A549 (cell line): ENCODE measurements at regions not wholly inside any gene's neighbourhood (a gene's known extent, or its start where the extent isn't known, plus 50 kb on each side); places are given as distances from the start of the nearest gene placed in this dataset.

Experiments
- ATAC-seq, 2 experiments: fragments of 200-7000 bp in 1 of 2; fragments of >200 bp in 1 of 2; cut with Nextera tagmentation in 1 of 2; cut with Tn5 transposase in 1 of 2; 3 replicates each; pipeline versions ENCODE4 v1.8.0 to v1.9.1; 2018 to 2020; ENCODE audit warnings: mild to moderate bottlenecking in 1 of 2, moderate library complexity in 1 of 2
- CTCF ChIA-PET: fragments of 300-600 bp; sonication (Branson Sonifier 250); formaldehyde crosslinking; extraction: SDS; loops from one replicate; lab custom pipeline; 2021; ENCODE audit warnings: antibody characterized with exemption, inconsistent platforms; lab: Yijun Ruan, JAX
- POLR2A ChIA-PET: fragments of 350-600 bp; formaldehyde crosslinking; extraction: SDS; loops from one replicate; lab custom pipeline; 2021; ENCODE audit warnings: antibody characterized with exemption, inconsistent platforms; lab: Yijun Ruan, JAX
- DNase-seq, 2 experiments: peaks; one replicate each; pipeline versions ENCODE4 v3.0.0 to v3.0.0-alpha.2; 2011 to 2016; ENCODE audit warnings: low read depth in 1 of 2, low spot score in 1 of 2
- FAIRE-seq: peaks from 2 replicates; lab custom pipeline; 2011; peaks lifted over from hg19 to GRCh38; lab: Jason Lieb, UNC
- H3K27ac ChIP-seq, 2 experiments: fragments of >200 bp; sonication (Bioruptor Twin); formaldehyde crosslinking; 3 replicates each; pipeline ENCODE4 v1.5.1; 2016 to 2017
- H3K4me1 ChIP-seq: fragments of >200 bp; sonication (Bioruptor Twin); formaldehyde crosslinking; 3 replicates; pipeline ENCODE4 v1.6.1; 2016
- H3K4me2 ChIP-seq: fragments of >200 bp; sonication (Bioruptor Twin); formaldehyde crosslinking; 3 replicates; pipeline ENCODE4 v1.6.1; 2016
- H3K4me3 ChIP-seq: fragments of >200 bp; sonication (Bioruptor Twin); formaldehyde crosslinking; 3 replicates; pipeline ENCODE4 v1.5.1; 2016
- H3K9me3 ChIP-seq: fragments of >200 bp; sonication (Bioruptor Twin); formaldehyde crosslinking; 3 replicates; pipeline ENCODE4 v1.6.1; 2016
- ATOH8 ChIP-seq: fragments of 250-450 bp; sonication (Bioruptor Pico); IDR thresholded peaks from 2 replicates; pipeline ENCODE4 v1.5.0; 2020; ENCODE audit warnings: low read depth, mild to moderate bottlenecking, moderate library complexity
- CBX2 ChIP-seq: fragments of 200-600 bp; sonication (generic); IDR thresholded peaks from 2 replicates; pipeline ENCODE4 v1.6.1; 2016; ENCODE audit warnings: low read depth, mild to moderate bottlenecking, borderline replicate concordance
- CBX8 ChIP-seq: fragments of 200-600 bp; sonication (generic); IDR thresholded peaks from 2 replicates; pipeline ENCODE4 v1.6.1; 2016
- CEBPB ChIP-seq, 2 experiments: fragments of >200 bp in 1 of 2; sonication (Bioruptor Twin) in 1 of 2; formaldehyde crosslinking in 1 of 2; IDR thresholded peaks; 2 replicates each; pipeline ENCODE4 v1.6.1; 2012 to 2016
- CHD4 ChIP-seq: fragments of 200-600 bp; sonication (generic); IDR thresholded peaks from 2 replicates; pipeline ENCODE4 v1.6.1; 2016; ENCODE audit warnings: antibody characterized with exemption, mild to moderate bottlenecking, borderline replicate concordance
- CTCF ChIP-seq: fragments of >200 bp; sonication (Bioruptor Twin); formaldehyde crosslinking; IDR thresholded peaks from 3 replicates; pipeline ENCODE4 v1.5.1; 2016
- EHF ChIP-seq: fragments of 250-450 bp; sonication (Bioruptor Pico); IDR thresholded peaks from 2 replicates; pipeline ENCODE4 v1.5.0; 2020; ENCODE audit warnings: mild to moderate bottlenecking
- ELK1 ChIP-seq: fragments of 150-350 bp; IDR thresholded peaks from 2 replicates; pipeline ENCODE4 v1.6.1; 2014; ENCODE audit warnings: low read depth, mild to moderate bottlenecking, low read length
- ESRRA ChIP-seq: fragments of 150-350 bp; IDR thresholded peaks from 2 replicates; pipeline ENCODE4 v1.6.1; 2014; ENCODE audit warnings: mild to moderate bottlenecking, low read length, borderline replicate concordance
- FOSB ChIP-seq: fragments of 250-450 bp; sonication (Bioruptor Pico); IDR thresholded peaks from 2 replicates; pipeline ENCODE4 v1.5.0; 2020; ENCODE audit warnings: mild to moderate bottlenecking, moderate library complexity
- FOSL2 ChIP-seq, 2 experiments: fragments of 450-650 bp in 1 of 2; fragments of >200 bp in 1 of 2; sonication (Bioruptor Twin) in 1 of 2; formaldehyde crosslinking; IDR thresholded peaks; 2 replicates each; pipeline versions ENCODE4 v1.5.0 to v1.6.1; 2016 to 2020; ENCODE audit warnings: mild to moderate bottlenecking in 1 of 2, moderate library complexity in 1 of 2
- FOXS1 ChIP-seq: fragments of 250-450 bp; sonication (Bioruptor Pico); IDR thresholded peaks from 2 replicates; pipeline ENCODE4 v1.5.0; 2020; ENCODE audit warnings: mild to moderate bottlenecking, moderate library complexity
- HES2 ChIP-seq: fragments of >200 bp; sonication (Bioruptor Twin); formaldehyde crosslinking; IDR thresholded peaks from 2 replicates; pipeline ENCODE4 v1.6.1; 2016
- JUN ChIP-seq, 2 experiments: fragments of >200 bp; sonication (Bioruptor Twin); formaldehyde crosslinking; IDR thresholded peaks; 2 replicates in 1 of 2; 3 replicates in 1 of 2; pipeline ENCODE4 v1.6.1; 2016 to 2017
- KDM1A ChIP-seq: fragments of 200-600 bp; sonication (generic); IDR thresholded peaks from 2 replicates; pipeline ENCODE4 v1.6.1; 2016; ENCODE audit warnings: low read depth, mild to moderate bottlenecking
- MAX ChIP-seq: IDR thresholded peaks from 2 replicates; pipeline ENCODE4 v1.6.1; 2012
- POLR2A ChIP-seq: IDR thresholded peaks from 2 replicates; pipeline ENCODE4 v1.6.1; 2012; ENCODE audit warnings: mild to moderate bottlenecking, low read length
- POLR2AphosphoS2 ChIP-seq: conservative IDR thresholded peaks from 2 replicates; pipeline ENCODE4 v1.6.1; 2012; ENCODE audit warnings: low read length, improper control_type of control experiment, inconsistent platforms
- REST ChIP-seq: fragments of 200-600 bp; sonication (generic); IDR thresholded peaks from 2 replicates; pipeline ENCODE4 v1.6.1; 2016; ENCODE audit warnings: antibody characterized with exemption, mild to moderate bottlenecking, moderate library complexity
- RFX5 ChIP-seq: fragments of 450-650 bp; IDR thresholded peaks from 2 replicates; pipeline ENCODE4 v1.7.1; 2014; ENCODE audit warnings: antibody characterized with exemption, mild to moderate bottlenecking, moderate library complexity
- TFCP2L1 ChIP-seq: fragments of 250-450 bp; sonication (Bioruptor Pico); IDR thresholded peaks from 2 replicates; pipeline ENCODE4 v1.5.0; 2021; ENCODE audit warnings: mild to moderate bottlenecking
- ZFP36 ChIP-seq: fragments of 450-650 bp; IDR thresholded peaks from 2 replicates; pipeline ENCODE4 v1.6.1; 2014; ENCODE audit warnings: borderline replicate concordance; ENCODE audit not compliant: partially characterized antibody
- ZSCAN20 ChIP-seq: fragments of 250-450 bp; sonication (Bioruptor Pico); IDR thresholded peaks from 2 replicates; pipeline ENCODE4 v1.8.0; 2022; ENCODE audit warnings: mild to moderate bottlenecking, moderate library complexity
- WGBS: methylation state at CpG from one replicate; pipeline ENCODE4 v1.1.6; 2017; ENCODE audit errors: missing lambda C conversion rate; 5-methylcytosine and 5-hydroxymethylcytosine counted together

GRCh38 chrY:8622156-8622555, 715.1 kb upstream of the TSPY4 start (continued):
- no peak for TF ChIP-seq ATOH8 (CRISPR knock-in tag)
- TF ChIP-seq, all 56 proteins: peak for 0

- no peak for FAIRE-seq
- 0% methylated on average over 6 of the region's 7 CpGs for WGBS
- ATAC-seq = no peak
- H3K27ac ChIP-seq = no peak overlapping the region
- CTCF ChIA-PET = no interaction called here
- no peaks in the 10 kb centered on the region for H3K9me3 ChIP-seq
- POLR2A ChIA-PET = no interaction called here
- TF ChIP-seq RFX5 (no peak), TFCP2L1 (CRISPR knock-in tag) (no peak), FOXS1 (CRISPR knock-in tag) (no peak), CEBPB (IDR thresholded peaks at IDR 0.05) (no peak), KDM1A (no peak), REST (no peak), ZSCAN20 (CRISPR knock-in tag) (no peak), POLR2AphosphoS2 (no peak), FOSB (CRISPR knock-in tag) (no peak), ZFP36 (no peak), ESRRA (no peak), CBX8 (no peak), FOSL2 (IDR thresholded peaks at IDR 0.05) (no peak), FOSL2 (CRISPR knock-in tag; IDR thresholded peaks at IDR 0.05) (no peak), MAX (no peak), EHF (no peak), ATOH8 (CRISPR knock-in tag) (no peak), JUN (IDR thresholded peaks at IDR 0.05) (no peak), CBX2 (no peak)
- H3K4me1 ChIP-seq = no peaks in the 10 kb centered on the region
- no peak overlapping the region for H3K4me3 ChIP-seq
- H3K4me2 ChIP-seq = no peak overlapping the region
- DNase-seq = no peak
These were observed 714.4 kb upstream of the TSPY4 start for GRCh38 chrY:8622856-8623255.

GRCh38 chrY:8629636-8630035, 707.6 kb upstream of the TSPY4 start:
- no peak for ATAC-seq

More at GRCh38 chrY:8629636-8630035, 707.6 kb upstream of the TSPY4 start:
- CTCF ChIA-PET = no interaction called here
- Histone ChIP-seq H3K9me3 (no peaks in the 10 kb centered on the region), H3K4me2 (no peak overlapping the region), H3K4me3 (no peak overlapping the region), H3K27ac (no peak overlapping the region), H3K4me1 (no peaks in the 10 kb centered on the region)
- POLR2A ChIA-PET = no interaction called here
- TF ChIP-seq ELK1 (no peak), ESRRA (no peak), POLR2AphosphoS2 (no peak), CTCF (no peak), HES2 (no peak), REST (no peak), CHD4 (no peak), POLR2A (no peak)
- FAIRE-seq = no peak
- no peak for DNase-seq
- WGBS = 0% methylated on average over 1 of the region's 2 CpGs
